CD4-positive, CD25-positive, alpha-beta regulatory T cell (primary cell): ENCODE measurements at regions not wholly inside any gene's neighbourhood (a gene's known extent, or its start where the extent isn't known, plus 50 kb on each side); places are given as distances from the start of the nearest gene placed in this dataset.

Experiments
- ATAC-seq, 2 donors: fragments of 150-1000 bp; cut with Tn5 transposase; one replicate each; pipeline ENCODE4 v1.10.0; 2021; ENCODE audit warnings: low read depth in 2 of 2, moderate number of reproducible peaks in 2 of 2, moderate library complexity in 1 of 2
- DNase-seq, 3 donors: peaks; one replicate each; pipeline versions ENCODE4 v3.0.0 to v3.0.0-alpha.2; 2012 to 2022; ENCODE audit warnings: mixed read lengths in 1 of 3
- H3K27ac ChIP-seq: one replicate; pipeline ENCODE4 v1.7.0; 2013; ENCODE audit warnings: mild to moderate bottlenecking, low read length; ENCODE audit not compliant: insufficient read depth, poor library complexity, severe bottlenecking
- H3K27me3 ChIP-seq: one replicate; pipeline ENCODE4 v1.7.0; 2013; ENCODE audit warnings: low read length; ENCODE audit not compliant: control insufficient read depth, insufficient read depth
- H3K36me3 ChIP-seq: one replicate; pipeline ENCODE4 v1.7.0; 2013; ENCODE audit warnings: mild to moderate bottlenecking, low read length, moderate library complexity; ENCODE audit not compliant: control insufficient read depth, insufficient read depth
- H3K4me1 ChIP-seq: 2 replicates; pipeline ENCODE4 v1.7.0; 2013; ENCODE audit warnings: mild to moderate bottlenecking, low read length; ENCODE audit not compliant: insufficient read depth, control insufficient read depth, poor library complexity, severe bottlenecking
- H3K4me3 ChIP-seq: one replicate; pipeline ENCODE4 v1.7.0; 2013; ENCODE audit warnings: low read depth, mild to moderate bottlenecking, low read length, moderate library complexity
- H3K9me3 ChIP-seq, 2 experiments: 1 replicate in 1 of 2; 2 replicates in 1 of 2; pipeline ENCODE4 v1.7.0; 2013; ENCODE audit warnings: low read length in 2 of 2, mild to moderate bottlenecking in 1 of 2, moderate library complexity in 1 of 2; ENCODE audit not compliant: control insufficient read depth in 2 of 2
- H3K27ac Mint-ChIP-seq, 3 donors: one replicate each; pipeline ENCODE4 v1.8.0; 2020 to 2022; ENCODE audit warnings: mild to moderate bottlenecking in 3 of 3, mixed read lengths in 3 of 3, moderate library complexity in 2 of 3
- H3K27me3 Mint-ChIP-seq: one replicate; pipeline ENCODE4 v1.8.0; 2022; ENCODE audit warnings: mild to moderate bottlenecking, mixed read lengths
- H3K36me3 Mint-ChIP-seq: one replicate; pipeline ENCODE4 v1.8.0; 2020; ENCODE audit warnings: mixed read lengths
- H3K4me1 Mint-ChIP-seq, 4 donors: one replicate each; pipeline ENCODE4 v1.8.0; 2020 to 2022; ENCODE audit warnings: mixed read lengths in 4 of 4, mild to moderate bottlenecking in 1 of 4
- H3K4me3 Mint-ChIP-seq, 4 donors: one replicate each; pipeline ENCODE4 v1.8.0; 2020 to 2022; ENCODE audit warnings: mild to moderate bottlenecking in 4 of 4, mixed read lengths in 4 of 4, moderate library complexity in 3 of 4
- H3K9me3 Mint-ChIP-seq, 7 donors: one replicate each; pipeline ENCODE4 v1.8.0; 2020 to 2022; ENCODE audit warnings: mixed read lengths in 7 of 7, mild to moderate bottlenecking in 3 of 7, moderate library complexity in 2 of 7

DNA sequence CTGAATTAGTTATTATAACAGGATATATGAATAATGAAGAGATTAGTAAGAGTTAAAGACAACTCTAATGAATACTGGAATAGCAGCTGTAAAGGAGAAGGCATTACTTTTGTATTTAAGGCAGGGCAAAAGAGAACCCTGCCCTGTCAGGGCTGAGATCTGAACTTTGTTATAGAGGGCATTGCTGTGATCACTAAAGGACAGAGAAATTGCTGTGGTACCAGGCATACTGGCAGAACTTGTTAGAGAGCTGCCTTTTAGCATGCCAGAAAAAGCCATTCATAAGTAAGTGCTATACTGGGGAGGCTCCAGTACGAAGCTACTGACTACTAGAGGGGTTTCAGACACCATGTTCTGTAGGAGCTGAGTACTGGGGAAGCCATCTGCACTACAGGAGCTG lies 481.8 kb downstream of the SEMA3D start:
- no peaks in the 10 kb centered on the region for H3K27me3 Mint-ChIP-seq
- no peaks in the 10 kb centered on the region for H3K4me1 Mint-ChIP-seq
- ATAC-seq = no peak
- H3K36me3 Mint-ChIP-seq = no peaks in the 10 kb centered on the region
- Histone ChIP-seq H3K9me3 (peaks cover 0 to 2% of the 10 kb centered on the region in 2 experiments), H3K27ac (no peak overlapping the region), H3K4me1 (no peaks in the 10 kb centered on the region), H3K4me3 (no peak overlapping the region), H3K27me3 (no peaks in the 10 kb centered on the region), H3K36me3 (no peaks in the 10 kb centered on the region)
- peaks cover 0 to 6% (median 0%) of the 10 kb centered on the region in 7 donors for H3K9me3 Mint-ChIP-seq
- H3K27ac Mint-ChIP-seq = no peak overlapping the region
- no peak for DNase-seq
- no peak overlapping the region for H3K4me3 Mint-ChIP-seq

DNA sequence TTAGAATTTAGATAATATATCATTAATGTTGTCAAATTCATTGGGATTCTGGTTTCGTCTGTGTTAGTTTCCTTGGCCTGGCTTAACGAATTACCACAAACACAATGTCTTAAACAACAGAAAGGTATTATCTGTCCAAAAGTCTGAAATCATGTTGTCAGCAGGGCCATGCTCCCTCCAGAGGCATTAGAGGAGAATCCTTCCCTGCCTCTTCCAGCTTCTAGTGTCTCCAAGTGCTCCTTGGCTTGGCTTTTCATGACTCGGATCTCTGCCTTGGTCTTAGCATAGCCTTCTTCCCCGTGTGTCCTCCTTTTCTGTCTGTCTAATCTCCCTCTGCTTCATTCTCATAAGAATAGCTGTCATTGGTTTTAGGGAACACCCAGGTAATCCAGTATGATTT lies 482.5 kb downstream of the SEMA3D start:
- H3K4me3 Mint-ChIP-seq = no peak overlapping the region
- no peak overlapping the region for H3K4me3 ChIP-seq
- H3K27ac ChIP-seq = no peak overlapping the region
- H3K9me3 Mint-ChIP-seq = peaks cover 0 to 6% (median 0%) of the 10 kb centered on the region in 7 donors
- no peak for DNase-seq
- no peaks in the 10 kb centered on the region for H3K36me3 Mint-ChIP-seq
- no peaks in the 10 kb centered on the region for H3K27me3 Mint-ChIP-seq
- no peak overlapping the region for H3K27ac Mint-ChIP-seq
- H3K36me3 ChIP-seq = no peaks in the 10 kb centered on the region
- no peaks in the 10 kb centered on the region for H3K9me3 ChIP-seq
- no peaks in the 10 kb centered on the region for H3K4me1 ChIP-seq
- no peak for ATAC-seq
- no peaks in the 10 kb centered on the region for H3K4me1 Mint-ChIP-seq
- no peaks in the 10 kb centered on the region for H3K27me3 ChIP-seq

DNA sequence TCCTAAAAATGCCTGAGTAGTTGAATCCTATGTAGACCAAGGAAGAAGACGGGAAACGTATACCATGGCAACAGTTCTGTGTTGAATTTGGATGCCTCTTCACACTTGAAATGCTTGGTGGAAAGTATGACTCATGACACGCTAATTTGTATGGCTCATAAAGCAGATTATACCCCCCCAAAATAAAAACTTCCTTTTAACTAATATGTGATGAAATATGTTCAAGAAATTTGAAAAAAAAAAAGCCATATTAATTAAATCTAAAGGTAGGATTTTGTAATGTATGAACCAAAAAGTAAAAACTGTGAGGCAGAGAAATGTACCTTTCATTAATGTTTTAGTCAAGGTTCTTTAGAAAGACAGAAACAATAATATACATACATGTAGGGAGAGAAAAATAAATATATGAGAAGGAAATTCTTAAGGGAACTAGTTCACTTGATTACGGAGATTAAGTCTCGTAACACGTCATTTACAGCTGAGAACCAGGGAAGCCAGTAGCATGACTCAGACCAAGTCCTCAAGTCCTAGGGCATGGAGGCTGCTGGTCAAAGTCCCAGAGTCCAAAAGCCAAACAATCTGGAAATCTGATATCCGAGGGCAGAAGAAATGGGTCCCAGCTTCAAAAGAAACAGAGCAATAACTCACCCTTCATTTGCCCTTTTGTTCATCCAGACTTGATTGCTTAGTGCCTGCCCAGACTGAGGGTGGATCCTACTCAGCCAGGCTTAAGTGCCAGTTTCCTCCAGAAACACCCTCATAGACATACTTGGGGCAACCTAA lies 485.1 kb downstream of the SEMA3D start:
- Histone ChIP-seq H3K27ac (no peak overlapping the region), H3K36me3 (no peaks in the 10 kb centered on the region), H3K9me3 (no peaks in the 10 kb centered on the region), H3K27me3 (no peaks in the 10 kb centered on the region), H3K4me1 (no peaks in the 10 kb centered on the region), H3K4me3 (no peak overlapping the region)
- DNase-seq (no peak), ATAC-seq (no peak)
- Mint-ChIP-seq H3K27ac (no peak overlapping the region), H3K36me3 (no peaks in the 10 kb centered on the region), H3K4me3 (no peak overlapping the region), H3K9me3 (peaks cover 0 to 6% (median 0%) of the 10 kb centered on the region in 7 donors), H3K27me3 (no peaks in the 10 kb centered on the region), H3K4me1 (no peaks in the 10 kb centered on the region)

DNA sequence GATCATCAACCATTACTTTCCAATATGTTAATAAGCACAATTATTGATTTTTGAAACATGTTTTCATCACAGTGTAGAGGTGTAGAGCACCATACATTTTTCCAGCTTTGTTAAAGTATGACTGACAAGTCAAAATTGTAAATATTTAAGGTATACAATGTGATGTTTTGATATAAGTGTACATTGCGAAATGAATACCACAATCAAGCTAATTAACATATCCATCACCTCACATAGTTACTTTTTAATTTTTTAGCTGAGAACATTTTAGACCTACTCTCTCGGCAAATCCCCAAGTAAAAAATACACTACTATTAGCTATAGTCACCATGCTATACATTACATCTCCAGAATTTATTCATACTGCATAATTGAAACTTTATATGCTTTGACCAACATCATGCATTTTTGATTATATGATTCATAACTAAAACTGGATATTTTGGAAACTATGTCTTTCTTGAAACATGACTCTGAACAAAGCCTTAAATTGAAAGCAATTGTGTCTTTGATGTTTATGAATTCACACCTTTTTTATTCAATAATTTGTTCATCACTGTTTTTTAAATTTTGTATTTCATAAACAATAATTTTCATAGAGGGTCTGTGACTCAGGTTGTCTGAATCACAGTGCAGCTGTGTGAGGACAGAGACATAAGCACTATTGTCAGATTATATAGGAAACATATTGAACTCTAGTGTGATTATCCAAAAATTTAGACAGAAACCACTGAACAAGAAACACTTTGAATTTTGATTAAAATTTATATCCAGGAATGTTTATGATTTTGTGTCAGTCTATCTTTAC lies 486.1 kb downstream of the SEMA3D start:
- Histone ChIP-seq H3K36me3 (no peaks in the 10 kb centered on the region), H3K4me3 (no peak overlapping the region), H3K4me1 (no peaks in the 10 kb centered on the region), H3K9me3 (peaks cover 0 to 4% of the 10 kb centered on the region in 2 experiments), H3K27me3 (no peaks in the 10 kb centered on the region), H3K27ac (no peak overlapping the region)
- H3K36me3 Mint-ChIP-seq = no peaks in the 10 kb centered on the region
- DNase-seq = no peak
- no peak overlapping the region for H3K4me3 Mint-ChIP-seq
- no peak for ATAC-seq
- no peaks in the 10 kb centered on the region for H3K4me1 Mint-ChIP-seq
- H3K27ac Mint-ChIP-seq = no peak overlapping the region
- no peaks in the 10 kb centered on the region for H3K27me3 Mint-ChIP-seq
- peaks cover 0 to 6% (median 0%) of the 10 kb centered on the region in 7 donors for H3K9me3 Mint-ChIP-seq

DNA sequence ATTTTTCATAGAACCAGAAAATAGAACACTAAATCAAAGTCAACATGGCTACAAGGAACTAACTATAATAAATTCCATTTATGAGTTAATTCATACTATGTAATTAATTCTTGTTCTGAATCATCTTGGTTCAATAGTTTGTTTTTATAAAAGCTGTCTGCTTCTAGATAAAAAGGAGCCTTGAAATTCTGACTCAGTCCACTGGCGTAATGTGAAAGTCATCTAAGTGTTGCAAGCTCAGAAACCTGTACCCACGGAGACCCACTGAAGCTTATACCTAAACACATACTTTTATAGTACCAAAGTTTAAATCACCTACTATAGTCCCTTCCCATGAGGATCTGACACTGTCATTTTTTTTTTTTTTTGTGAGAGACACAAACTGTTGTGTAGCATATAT lies 489.4 kb downstream of the SEMA3D start:
- H3K4me3 Mint-ChIP-seq = no peak overlapping the region
- H3K4me3 ChIP-seq = no peak overlapping the region
- H3K27ac ChIP-seq = no peak overlapping the region
- no peaks in the 10 kb centered on the region for H3K36me3 Mint-ChIP-seq
- H3K36me3 ChIP-seq = no peaks in the 10 kb centered on the region
- H3K4me1 ChIP-seq = no peaks in the 10 kb centered on the region
- H3K27me3 ChIP-seq = no peaks in the 10 kb centered on the region
- H3K9me3 ChIP-seq = peaks cover 0 to 5% of the 10 kb centered on the region in 2 experiments
- ATAC-seq (no peak), DNase-seq (no peak)
- H3K27ac Mint-ChIP-seq = no peak overlapping the region
- H3K9me3 Mint-ChIP-seq = peaks cover 0 to 14% (median 5%) of the 10 kb centered on the region in 7 donors
- H3K4me1 Mint-ChIP-seq = no peaks in the 10 kb centered on the region
- H3K27me3 Mint-ChIP-seq = no peaks in the 10 kb centered on the region

DNA sequence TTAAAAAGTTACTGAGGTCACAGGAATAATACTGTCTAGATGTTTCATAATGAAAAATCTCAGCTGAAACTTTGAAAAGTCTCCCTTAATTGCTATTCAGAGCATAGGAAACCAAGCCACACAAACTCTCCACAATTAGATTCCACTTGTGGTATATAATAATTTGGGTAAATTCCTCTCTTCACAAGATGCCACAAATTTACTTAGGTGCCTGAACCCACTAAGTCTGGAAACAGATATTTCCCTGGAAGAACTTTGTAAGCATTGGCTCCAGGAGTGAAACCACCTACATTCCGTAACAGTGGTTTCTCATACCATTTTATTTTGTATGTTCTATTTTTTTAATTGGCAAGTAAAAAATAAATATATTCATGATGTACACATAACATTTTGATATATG lies 493.4 kb downstream of the SEMA3D start:
- no peak for ATAC-seq

DNA sequence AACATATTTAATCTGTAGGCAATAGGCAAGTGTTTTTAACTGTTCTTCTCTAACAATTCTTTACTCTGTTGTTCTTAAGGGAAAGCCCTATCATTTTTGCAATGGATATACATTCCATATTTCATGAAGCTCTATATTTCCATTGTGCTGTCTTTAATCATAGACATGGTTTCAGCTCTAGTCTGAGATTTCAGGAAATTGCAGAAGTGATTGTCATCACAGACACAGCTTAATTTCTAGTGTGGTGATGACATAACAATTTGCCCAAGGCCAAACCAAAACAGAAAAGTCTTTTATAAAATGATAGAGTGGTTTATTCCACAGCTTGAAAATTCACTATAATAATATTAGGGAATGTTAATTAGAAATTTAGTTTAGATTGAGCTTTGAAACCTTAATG lies 494.1 kb upstream of the SEMA3A start:
- Mint-ChIP-seq H3K4me1 (no peaks in the 10 kb centered on the region), H3K4me3 (no peak overlapping the region), H3K9me3 (peaks cover 0 to 6% (median 3%) of the 10 kb centered on the region in 7 donors), H3K27me3 (no peaks in the 10 kb centered on the region), H3K27ac (no peak overlapping the region), H3K36me3 (no peaks in the 10 kb centered on the region)
- DNase-seq (no peak), ATAC-seq (no peak)
- no peaks in the 10 kb centered on the region for H3K36me3 ChIP-seq
- no peaks in the 10 kb centered on the region for H3K27me3 ChIP-seq
- no peaks in the 10 kb centered on the region for H3K4me1 ChIP-seq
- H3K4me3 ChIP-seq = no peak overlapping the region
- no peak overlapping the region for H3K27ac ChIP-seq
- peaks cover 0 to 2% of the 10 kb centered on the region in 2 experiments for H3K9me3 ChIP-seq

More for the DNA sequence above, 493.4 kb downstream of the SEMA3D start:
- no peaks in the 10 kb centered on the region for H3K4me1 Mint-ChIP-seq
- Histone ChIP-seq H3K27me3 (no peaks in the 10 kb centered on the region), H3K4me3 (no peak overlapping the region), H3K27ac (no peak overlapping the region), H3K4me1 (no peaks in the 10 kb centered on the region), H3K36me3 (no peaks in the 10 kb centered on the region), H3K9me3 (peaks cover 0 to 7% of the 10 kb centered on the region in 2 experiments)
- H3K27me3 Mint-ChIP-seq = no peaks in the 10 kb centered on the region
- no peak overlapping the region for H3K4me3 Mint-ChIP-seq
- H3K9me3 Mint-ChIP-seq = peaks cover 2 to 19% (median 4%) of the 10 kb centered on the region in 7 donors
- H3K36me3 Mint-ChIP-seq = no peaks in the 10 kb centered on the region
- no peak for DNase-seq
- no peak overlapping the region for H3K27ac Mint-ChIP-seq
